ENCODE measurements at regions not wholly inside any gene's neighbourhood (a gene's known extent, or its start where the extent isn't known, plus 50 kb on each side); places are given as distances from the start of the nearest gene placed in this dataset.
A peak's percentile ranks its signal among the peaks of the same experiment; 100 is the strongest.

DNA sequence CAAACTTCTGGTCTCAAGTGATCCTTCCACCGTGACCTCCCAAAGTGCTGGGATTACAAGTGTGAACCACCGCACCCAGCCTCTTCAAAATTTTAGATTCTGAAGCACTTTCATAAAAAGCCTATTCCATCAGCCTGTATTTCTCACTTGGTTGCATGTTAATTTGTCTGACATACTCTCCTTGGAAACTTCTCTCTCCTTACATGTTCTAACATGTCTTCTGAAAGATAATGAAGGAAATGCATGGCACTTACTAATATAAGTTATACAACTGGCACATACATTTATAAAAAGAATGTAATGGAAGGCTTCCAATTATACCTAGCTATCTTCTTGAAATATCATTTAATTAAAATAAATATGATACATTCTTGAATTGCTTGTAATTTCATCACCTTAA, 597.5 kb downstream of the TBC1D32 start:
- DNase-seq (ENCODE audit: low read depth in 1 of 2, low spot score in 1 of 2) = no peak
- Histone ChIP-seq H3K4me1 (ENCODE audit: low read depth) (no peaks in the 10 kb centered on the region), H3K27me3 (no peaks in the 10 kb centered on the region), H3K36me3 (no peaks in the 10 kb centered on the region), H3K9me3 (ENCODE audit: low read depth) (no peaks in the 10 kb centered on the region), H3K4me3 (no peak overlapping the region), H3K27ac (no peak overlapping the region)
- TF ChIP-seq, protein P1, sequence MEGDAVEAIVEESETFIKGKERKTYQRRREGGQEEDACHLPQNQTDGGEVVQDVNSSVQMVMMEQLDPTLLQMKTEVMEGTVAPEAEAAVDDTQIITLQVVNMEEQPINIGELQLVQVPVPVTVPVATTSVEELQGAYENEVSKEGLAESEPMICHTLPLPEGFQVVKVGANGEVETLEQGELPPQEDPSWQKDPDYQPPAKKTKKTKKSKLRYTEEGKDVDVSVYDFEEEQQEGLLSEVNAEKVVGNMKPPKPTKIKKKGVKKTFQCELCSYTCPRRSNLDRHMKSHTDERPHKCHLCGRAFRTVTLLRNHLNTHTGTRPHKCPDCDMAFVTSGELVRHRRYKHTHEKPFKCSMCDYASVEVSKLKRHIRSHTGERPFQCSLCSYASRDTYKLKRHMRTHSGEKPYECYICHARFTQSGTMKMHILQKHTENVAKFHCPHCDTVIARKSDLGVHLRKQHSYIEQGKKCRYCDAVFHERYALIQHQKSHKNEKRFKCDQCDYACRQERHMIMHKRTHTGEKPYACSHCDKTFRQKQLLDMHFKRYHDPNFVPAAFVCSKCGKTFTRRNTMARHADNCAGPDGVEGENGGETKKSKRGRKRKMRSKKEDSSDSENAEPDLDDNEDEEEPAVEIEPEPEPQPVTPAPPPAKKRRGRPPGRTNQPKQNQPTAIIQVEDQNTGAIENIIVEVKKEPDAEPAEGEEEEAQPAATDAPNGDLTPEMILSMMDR (IDR thresholded peaks at IDR 0.05; ENCODE audit: low read depth, low read length) = no peak

DNA sequence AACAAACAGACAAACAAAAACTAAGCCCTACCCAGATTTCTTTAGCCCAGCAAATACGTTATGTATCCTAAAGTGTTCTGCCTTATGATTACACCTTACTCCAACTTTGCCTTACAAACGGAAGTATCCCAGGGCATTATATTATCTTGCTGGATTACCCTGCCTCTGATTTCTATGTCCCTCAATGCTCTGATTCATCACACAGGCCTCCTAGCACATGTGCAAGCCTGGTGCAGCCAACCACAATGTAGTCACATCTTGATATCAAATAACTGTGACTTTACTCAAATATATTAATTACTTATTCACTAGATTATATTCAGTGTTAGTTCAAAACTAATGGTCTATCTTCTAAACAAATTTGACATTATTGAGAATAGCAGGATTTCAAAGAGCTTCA, 598.6 kb downstream of the TBC1D32 start:
- H3K27ac ChIP-seq = no peak overlapping the region
- no peaks in the 10 kb centered on the region for H3K27me3 ChIP-seq
- TF ChIP-seq, protein P1 (IDR thresholded peaks at IDR 0.05; ENCODE audit: low read depth, low read length) = no peak
- H3K4me3 ChIP-seq = no peak overlapping the region
- H3K4me1 ChIP-seq (ENCODE audit: low read depth) = no peaks in the 10 kb centered on the region
- no peaks in the 10 kb centered on the region for H3K9me3 ChIP-seq (ENCODE audit: low read depth)
- no peaks in the 10 kb centered on the region for H3K36me3 ChIP-seq
- DNase-seq (ENCODE audit: low read depth in 1 of 2, low spot score in 1 of 2) = peak in 1 of 2 donors; percentile 16

GRCh38 chr6:120711255-120711654, 623.0 kb downstream of the TBC1D32 start:
- H3K9me3 ChIP-seq (ENCODE audit: low read depth) = no peaks in the 10 kb centered on the region
- DNase-seq (ENCODE audit: low read depth in 1 of 2, low spot score in 1 of 2) = no peak
- H3K4me1 ChIP-seq (ENCODE audit: low read depth) = no peaks in the 10 kb centered on the region
- no peak overlapping the region for H3K4me3 ChIP-seq
- no peak overlapping the region for H3K27ac ChIP-seq
- H3K36me3 ChIP-seq = no peaks in the 10 kb centered on the region
- TF ChIP-seq, protein P1 (IDR thresholded peaks at IDR 0.05; ENCODE audit: low read depth, low read length) = no peak
- H3K27me3 ChIP-seq = no peaks in the 10 kb centered on the region

DNA sequence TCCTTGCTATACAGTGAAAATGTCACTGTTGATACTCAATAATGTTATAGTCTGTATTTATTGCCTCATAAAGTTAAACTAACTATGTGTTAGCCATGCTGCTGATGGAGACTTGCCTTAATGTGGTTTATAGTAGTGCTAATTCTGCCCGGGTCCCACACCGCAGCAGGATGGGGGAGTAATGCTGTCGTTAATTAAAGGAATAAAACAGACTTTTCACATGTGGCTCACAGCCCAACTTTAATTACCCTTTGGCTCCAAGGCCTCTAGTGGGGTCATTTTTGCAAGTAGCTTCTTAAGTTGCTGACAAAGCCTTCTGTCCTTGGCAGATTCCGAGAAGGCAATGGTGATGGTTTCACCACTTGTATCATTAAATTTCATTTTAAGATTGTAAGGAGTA, 634.3 kb downstream of the TBC1D32 start:
- no peaks in the 10 kb centered on the region for H3K4me1 ChIP-seq (ENCODE audit: low read depth)
- TF ChIP-seq, protein P1 (IDR thresholded peaks at IDR 0.05; ENCODE audit: low read depth, low read length) = no peak
- no peak overlapping the region for H3K27ac ChIP-seq
- no peaks in the 10 kb centered on the region for H3K9me3 ChIP-seq (ENCODE audit: low read depth)
- no peaks in the 10 kb centered on the region for H3K36me3 ChIP-seq
- H3K27me3 ChIP-seq = no peaks in the 10 kb centered on the region
- no peak for DNase-seq (ENCODE audit: low read depth in 1 of 2, low spot score in 1 of 2)
- no peak overlapping the region for H3K4me3 ChIP-seq

GRCh38 chr6:120686492-120686891, 647.8 kb downstream of the TBC1D32 start:
- TF ChIP-seq, protein P1 (IDR thresholded peaks at IDR 0.05; ENCODE audit: low read depth, low read length) = no peak
- H3K9me3 ChIP-seq (ENCODE audit: low read depth) = no peaks in the 10 kb centered on the region
- H3K27me3 ChIP-seq = no peaks in the 10 kb centered on the region
- H3K4me1 ChIP-seq (ENCODE audit: low read depth) = no peaks in the 10 kb centered on the region
- no peak for DNase-seq (ENCODE audit: low read depth in 1 of 2, low spot score in 1 of 2)
- H3K36me3 ChIP-seq = no peaks in the 10 kb centered on the region
- H3K27ac ChIP-seq = no peak overlapping the region
- no peak overlapping the region for H3K4me3 ChIP-seq

- Histone ChIP-seq H3K27me3 (no peaks in the 10 kb centered on the region), H3K4me3 (no peak overlapping the region), H3K9me3 (ENCODE audit: low read depth) (no peaks in the 10 kb centered on the region), H3K36me3 (no peaks in the 10 kb centered on the region), H3K27ac (no peak overlapping the region), H3K4me1 (ENCODE audit: low read depth) (no peaks in the 10 kb centered on the region)
- TF ChIP-seq, protein P1 (IDR thresholded peaks at IDR 0.05; ENCODE audit: low read depth, low read length) = no peak
- no peak for DNase-seq (ENCODE audit: low read depth in 1 of 2, low spot score in 1 of 2)
Measured at GRCh38 chr6:120682145-120682544, 652.1 kb downstream of the TBC1D32 start.

All from cardiac muscle cell (in vitro differentiated cells and primary cell).